Skin epidermis (tissue), 12 donors: ENCODE measurements at regions not wholly inside any gene's neighbourhood (a gene's known extent, or its start where the extent isn't known, plus 50 kb on each side); places are given as distances from the start of the nearest gene placed in this dataset.
"Not testable (repeated sequence)": the region's sequence is repeated elsewhere in the genome, so short reads cannot be mapped to it uniquely, and the experiment has no call there.

Source experiments
- H3K27ac ChIP-seq, 21 experiments: fragments of 200-600 bp; sonication (generic) in 11 of 21; one replicate each; pipeline ENCODE4 v1.5.0; 2020; ENCODE audit warnings: mild to moderate bottlenecking in 3 of 21, inconsistent platforms in 2 of 21, moderate library complexity in 2 of 21
- H3K4me3 ChIP-seq, 7 experiments: fragments of 200-600 bp; sonication (generic) in 2 of 7; one replicate each; pipeline ENCODE4 v1.5.0; 2020; ENCODE audit warnings: inconsistent platforms in 2 of 7, mild to moderate bottlenecking in 2 of 7, moderate library complexity in 1 of 7

DNA sequence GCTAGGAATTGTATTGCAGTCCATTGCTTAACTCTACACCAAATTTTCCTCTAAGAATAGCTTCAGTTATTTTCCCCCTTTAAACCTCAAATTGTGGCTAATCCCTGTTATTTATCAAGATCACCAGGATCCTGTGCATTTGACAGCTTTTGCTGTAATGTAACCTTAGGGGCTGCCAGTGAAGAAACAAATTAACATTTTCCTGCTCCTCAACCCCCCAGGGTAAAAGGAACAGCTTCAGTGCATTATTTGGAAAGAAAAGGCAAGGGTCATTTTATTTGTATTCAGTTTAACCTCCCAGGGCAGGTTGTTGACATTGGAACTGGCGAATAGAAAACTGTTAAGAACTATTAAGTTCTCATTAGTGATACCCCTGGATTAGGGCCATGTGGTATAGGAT, 57.0 kb downstream of the PCDH20 start:
- H3K4me3 ChIP-seq = no peak overlapping the region

DNA sequence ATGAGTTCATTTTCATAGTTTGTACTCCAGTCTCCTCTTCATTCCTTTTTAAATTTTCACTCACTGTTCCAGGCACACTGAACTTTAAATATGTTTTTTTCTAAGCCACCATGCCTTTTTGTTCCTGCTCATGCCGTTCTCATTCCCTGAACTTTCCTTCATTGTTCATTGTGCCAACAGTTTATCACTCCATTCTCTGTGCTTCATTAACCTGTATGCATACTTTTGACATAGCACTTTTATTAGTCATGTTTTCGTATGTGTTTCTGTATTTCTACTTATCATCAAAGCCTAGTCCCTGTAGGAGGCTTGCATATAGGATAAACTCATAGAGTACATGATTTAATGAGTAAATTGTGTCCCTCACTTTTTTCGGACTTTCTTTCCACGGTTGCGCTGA, 65.3 kb downstream of the PCDH20 start:
- Histone ChIP-seq H3K27ac (no peak overlapping the region), H3K4me3 (no peak overlapping the region)

More for the DNA sequence above, 57.0 kb downstream of the PCDH20 start:
- no peak overlapping the region for H3K27ac ChIP-seq

DNA sequence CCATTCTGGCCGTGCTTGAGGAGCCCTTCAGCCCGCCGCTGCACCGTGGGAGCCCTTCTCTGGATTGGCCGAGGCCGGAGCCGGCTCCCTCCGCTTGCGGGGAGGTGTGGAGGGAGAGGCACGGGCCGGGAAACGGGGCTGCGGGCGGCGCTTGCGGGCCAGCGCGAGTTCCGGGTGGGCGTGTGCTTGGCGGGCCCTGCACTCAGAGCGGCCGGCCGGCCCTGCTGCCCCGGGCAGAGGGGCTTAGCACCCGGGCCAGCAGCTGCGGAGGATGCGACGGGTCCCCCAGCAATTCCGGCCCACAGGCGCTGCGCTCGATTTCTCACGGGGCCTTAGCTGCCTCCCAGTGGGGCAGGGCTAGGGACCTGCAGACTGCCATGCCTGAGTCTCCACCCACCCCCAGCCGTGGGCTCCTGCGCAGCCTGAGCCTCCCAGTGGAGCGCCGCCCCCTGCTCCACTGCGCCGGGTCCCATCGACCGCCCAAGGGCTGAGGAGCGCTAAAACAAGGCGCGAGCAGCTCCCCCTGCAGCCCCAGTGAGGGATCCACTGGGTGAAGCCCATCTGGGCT, 76.5 kb downstream of the PCDH20 start:
- Histone ChIP-seq H3K4me3 (no peak overlapping the region), H3K27ac (no peak overlapping the region)

DNA sequence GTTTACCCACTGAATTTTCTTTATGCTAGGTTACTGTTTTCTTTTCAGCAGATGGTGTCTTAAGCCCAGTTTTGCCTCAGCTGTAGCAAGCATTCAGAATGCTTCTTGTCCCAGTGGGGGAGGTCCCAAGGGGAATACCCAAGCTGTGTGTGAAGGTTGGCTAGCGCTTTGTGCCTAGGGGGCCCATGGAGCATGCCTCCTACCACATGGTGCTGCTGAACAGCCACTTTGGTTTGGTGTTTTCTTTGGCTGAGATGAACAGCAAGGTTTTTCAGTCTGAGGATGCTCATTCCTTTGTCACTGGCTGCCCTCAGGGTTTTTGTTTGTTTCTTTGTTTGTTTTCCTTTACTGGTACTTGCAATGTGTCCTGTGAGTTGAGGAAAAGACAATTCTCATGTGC, 99.0 kb downstream of the PCDH20 start:
- no peak overlapping the region for H3K4me3 ChIP-seq

DNA sequence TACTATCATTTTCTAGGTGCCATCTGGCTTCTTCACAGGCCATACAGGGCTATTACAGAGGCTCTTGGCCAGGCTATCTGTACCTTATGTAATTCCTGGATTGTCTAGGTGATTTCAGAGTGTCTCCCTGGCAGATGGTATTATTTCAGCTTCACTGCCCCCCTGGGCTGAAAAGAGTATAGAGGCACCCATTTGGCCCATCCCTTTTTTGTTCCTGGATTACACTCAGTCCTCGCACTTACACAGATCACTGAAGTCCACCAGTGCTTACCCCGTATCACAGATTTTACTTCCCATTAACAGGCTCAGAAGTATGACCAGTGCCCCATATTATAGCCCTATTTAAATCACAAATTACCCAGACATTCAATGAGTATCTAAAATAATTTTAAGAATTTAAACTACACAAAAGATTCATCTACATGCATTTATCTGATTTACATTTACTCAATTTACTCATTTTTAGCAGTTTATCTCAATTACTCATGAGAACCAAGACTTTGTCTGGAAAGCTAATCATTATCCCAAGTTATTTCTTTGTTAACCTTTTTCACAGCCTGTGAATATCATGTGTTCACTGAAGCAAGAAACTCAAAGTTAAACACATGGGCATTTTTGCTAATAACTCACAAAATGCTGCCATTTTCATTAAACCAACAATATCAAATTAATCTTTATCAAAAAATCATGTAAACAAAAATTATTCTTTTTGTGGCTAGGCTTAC, 121.0 kb downstream of the PCDH20 start:
- no peak overlapping the region for H3K27ac ChIP-seq
- H3K4me3 ChIP-seq = no peak overlapping the region

More for the DNA sequence above, 99.0 kb downstream of the PCDH20 start:
- no peak overlapping the region for H3K27ac ChIP-seq

DNA sequence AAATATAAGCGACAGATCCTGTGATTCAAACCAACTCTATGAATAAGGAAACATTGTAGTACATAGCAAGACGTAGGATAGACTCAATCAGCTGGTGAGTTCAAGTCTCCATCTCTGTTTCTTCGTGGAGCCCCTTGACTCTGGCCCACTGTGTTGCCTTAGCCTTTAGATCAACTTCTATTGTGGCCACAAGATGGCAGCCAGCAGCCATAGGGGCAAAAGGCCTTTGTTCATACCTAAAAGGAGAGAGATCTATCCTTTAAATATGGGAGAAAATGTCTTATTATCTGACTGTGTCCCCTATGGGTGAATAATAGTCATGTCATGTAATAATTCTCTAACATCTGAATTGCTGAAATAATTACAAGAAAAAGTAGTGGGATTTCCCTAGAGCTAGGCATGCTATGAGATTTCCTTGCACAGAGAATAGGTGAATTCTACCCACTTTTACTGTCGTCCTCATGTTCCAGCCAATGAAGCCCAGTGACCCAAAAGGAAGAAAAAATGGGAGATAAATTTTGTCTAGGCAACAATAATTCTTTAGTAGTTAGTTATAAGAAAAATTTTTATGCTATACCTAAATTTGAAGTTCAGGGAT, 129.4 kb downstream of the PCDH20 start:
- Histone ChIP-seq H3K27ac (no peak overlapping the region), H3K4me3 (no peak overlapping the region)

DNA sequence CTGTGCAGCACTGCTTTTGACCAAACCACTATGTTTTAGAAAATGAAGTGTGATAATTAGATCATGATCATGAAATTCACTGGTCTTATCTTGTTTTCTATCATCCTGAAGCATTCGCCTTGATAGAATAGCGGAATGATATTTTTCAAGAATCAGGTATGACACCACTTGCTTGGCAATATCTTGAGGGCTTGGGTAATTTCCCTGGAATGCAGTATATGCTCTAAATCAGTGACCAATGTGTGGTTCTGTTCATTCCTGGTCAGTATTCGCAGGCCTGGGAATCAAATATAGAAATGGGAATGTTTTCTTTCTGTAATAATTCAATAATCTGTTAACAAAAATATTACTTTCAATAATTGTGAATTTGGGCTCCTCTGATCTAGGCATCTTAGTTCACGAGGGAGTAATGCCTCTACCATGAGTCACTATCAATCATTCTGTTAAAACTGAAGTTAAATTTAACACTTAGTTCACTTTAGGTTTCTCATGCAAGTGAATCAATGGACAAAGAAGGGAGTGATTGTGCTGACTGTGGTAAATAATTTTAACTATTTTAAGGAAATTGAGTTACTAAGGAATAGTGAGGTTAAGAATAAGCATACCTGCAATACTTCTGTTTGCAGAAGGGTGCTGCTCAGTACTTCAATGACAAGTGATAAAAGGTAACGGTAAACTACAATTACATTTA, 137.9 kb downstream of the PCDH20 start:
- no peak overlapping the region for H3K27ac ChIP-seq
- H3K4me3 ChIP-seq = no peak overlapping the region

DNA sequence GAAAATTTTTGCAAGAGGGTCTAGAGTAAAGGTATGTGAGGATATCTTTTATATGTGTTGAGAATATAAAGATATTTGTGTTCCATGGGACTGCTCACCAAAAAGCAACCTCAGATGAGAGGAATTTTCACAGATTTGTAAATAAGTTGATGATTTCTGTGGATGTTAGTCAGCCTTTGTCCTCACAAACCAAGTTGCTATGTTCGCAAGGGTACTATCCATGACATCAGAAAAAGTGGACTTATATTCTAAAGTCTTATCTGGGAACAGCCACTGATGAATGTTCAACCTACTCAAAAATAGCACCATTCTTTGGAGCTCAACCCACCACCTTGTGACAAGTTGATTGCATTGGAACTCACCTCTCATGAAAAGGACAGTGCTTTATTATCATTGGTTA, 138.6 kb downstream of the PCDH20 start:
- Histone ChIP-seq H3K27ac (no peak overlapping the region), H3K4me3 (no peak overlapping the region)

DNA sequence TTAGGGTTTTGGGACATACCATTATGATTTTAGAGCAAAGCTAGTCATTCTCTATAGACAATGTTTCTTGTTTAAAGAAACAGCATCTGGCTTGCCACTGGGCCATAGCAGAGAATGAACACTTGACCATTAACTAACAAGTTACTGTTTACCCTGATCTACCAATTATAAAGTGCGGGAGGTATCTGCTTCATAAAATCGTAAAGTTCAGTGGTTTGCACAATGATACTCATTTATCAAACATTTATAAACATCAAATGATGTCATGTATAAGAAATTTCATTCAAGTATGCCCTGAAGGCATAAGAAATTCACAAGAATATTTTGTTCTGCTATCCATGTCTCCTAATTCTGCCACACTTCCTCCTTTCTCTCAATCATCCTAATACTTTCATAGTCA, 139.2 kb downstream of the PCDH20 start:
- Histone ChIP-seq H3K4me3 (no peak overlapping the region), H3K27ac (no peak overlapping the region)

DNA sequence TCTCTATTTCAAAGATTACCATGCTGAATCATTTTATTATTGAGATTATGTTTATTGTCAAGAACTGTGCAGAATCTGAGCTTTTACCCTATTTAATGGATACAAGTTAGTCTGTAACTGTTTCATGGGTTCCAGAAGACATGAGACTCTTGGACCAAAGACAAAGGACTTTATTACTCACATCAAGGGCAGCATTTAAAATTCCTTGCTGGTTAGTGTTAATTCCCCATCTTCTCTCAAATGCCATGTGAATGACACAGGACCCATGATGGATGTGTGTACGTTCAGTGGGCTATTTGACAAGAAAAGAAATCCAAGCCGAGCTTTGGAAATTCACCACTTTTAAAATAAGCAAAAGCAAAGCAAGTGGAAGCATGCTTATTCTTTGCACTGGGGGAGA, 139.9 kb downstream of the PCDH20 start:
- no peak overlapping the region for H3K27ac ChIP-seq

DNA sequence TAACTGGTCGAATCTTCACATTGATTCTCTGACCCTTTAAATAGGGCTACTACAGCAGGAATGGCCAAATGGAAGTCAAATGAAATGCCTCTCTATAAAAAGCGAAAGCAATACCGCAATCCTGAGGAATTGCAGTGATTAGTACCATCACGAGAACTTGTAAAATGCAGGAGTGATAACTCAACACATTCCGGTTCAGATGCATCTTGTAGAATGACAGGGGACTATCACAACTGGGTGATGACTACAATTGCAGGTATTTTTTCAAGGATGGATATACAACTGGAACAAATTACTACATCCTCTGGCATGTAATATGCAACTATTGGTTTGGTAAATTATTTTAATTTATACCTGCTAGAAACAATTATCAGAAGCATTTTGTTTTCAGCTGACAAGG, 140.4 kb downstream of the PCDH20 start:
- H3K4me3 ChIP-seq = no peak overlapping the region

More for the DNA sequence above, 139.9 kb downstream of the PCDH20 start:
- no peak overlapping the region for H3K4me3 ChIP-seq

DNA sequence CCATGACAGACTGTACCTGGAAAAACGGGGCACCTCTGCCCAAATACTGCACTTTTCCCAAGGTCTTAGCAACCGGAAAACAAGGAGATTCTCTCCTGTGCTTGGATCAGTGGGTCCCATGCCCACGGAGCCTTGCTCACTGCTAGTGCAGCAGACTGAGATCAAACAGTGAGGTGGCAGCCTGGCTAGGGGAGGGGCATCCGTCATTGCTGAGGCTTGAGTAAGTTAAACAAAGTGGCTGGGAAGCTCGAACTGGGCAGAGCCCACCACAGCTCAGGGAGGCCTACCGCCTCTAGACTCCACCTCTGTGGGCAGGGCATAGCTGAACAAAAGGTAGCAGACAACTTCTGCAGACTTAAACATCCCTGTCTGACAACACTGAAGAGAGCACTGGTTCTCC, 148.8 kb downstream of the PCDH20 start:
- not testable (repeated sequence) for H3K4me3 ChIP-seq, H3K27ac ChIP-seq

More for the DNA sequence above, 140.4 kb downstream of the PCDH20 start:
- no peak overlapping the region for H3K27ac ChIP-seq

DNA sequence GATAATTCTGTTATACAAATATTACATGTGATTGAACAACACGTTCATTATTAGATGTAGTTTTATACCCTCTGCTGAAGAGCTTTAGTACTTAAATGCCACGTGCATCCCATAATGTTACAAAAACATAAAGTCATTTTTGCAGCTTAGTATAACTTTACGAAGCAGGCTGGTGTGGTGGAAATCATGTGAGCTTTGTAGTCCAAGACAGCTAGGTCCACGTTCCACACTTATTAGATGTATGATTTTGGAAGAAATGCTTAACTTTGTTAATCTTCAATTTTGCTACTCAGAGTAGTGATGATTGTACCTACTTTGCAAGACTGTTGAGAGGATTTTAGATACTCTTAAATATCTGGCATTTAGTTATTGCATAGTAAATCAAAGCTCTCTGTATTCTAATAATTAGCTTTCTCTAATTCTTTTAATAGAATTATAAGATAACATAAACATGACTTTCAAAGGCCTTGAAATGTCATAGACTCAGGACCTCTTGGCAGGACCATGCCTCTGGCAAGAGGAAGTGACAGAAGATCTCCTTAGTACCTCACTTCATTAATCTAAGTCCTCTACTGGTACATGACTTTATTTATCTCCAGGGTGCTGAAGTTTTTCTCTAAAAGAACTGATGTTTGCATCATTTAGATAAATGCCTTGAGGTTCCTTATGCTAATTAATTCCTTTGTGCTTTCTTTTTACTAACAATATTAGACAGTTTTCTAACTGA, 153.7 kb downstream of the PCDH20 start:
- Histone ChIP-seq H3K4me3 (no peak overlapping the region), H3K27ac (no peak overlapping the region)

DNA sequence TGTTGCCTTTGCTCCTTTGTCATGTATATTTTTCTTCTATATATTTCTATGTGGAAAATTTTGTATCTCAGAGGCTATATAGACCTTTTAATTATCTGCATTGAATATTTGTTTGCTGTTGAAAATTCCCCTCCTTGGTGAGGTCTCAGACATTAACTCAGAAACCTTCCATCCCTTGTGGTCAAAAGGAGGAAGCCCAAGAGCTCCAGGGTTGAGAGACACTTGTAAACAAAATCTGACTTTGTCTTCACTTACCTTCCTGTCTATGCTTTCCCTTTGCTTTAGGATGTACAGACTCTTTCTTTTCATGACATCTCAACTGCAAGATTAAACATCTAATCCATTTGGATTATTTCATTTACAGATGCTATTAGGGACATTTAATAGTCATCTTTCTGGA, 157.5 kb downstream of the PCDH20 start:
- Histone ChIP-seq H3K27ac (no peak overlapping the region), H3K4me3 (no peak overlapping the region)

DNA sequence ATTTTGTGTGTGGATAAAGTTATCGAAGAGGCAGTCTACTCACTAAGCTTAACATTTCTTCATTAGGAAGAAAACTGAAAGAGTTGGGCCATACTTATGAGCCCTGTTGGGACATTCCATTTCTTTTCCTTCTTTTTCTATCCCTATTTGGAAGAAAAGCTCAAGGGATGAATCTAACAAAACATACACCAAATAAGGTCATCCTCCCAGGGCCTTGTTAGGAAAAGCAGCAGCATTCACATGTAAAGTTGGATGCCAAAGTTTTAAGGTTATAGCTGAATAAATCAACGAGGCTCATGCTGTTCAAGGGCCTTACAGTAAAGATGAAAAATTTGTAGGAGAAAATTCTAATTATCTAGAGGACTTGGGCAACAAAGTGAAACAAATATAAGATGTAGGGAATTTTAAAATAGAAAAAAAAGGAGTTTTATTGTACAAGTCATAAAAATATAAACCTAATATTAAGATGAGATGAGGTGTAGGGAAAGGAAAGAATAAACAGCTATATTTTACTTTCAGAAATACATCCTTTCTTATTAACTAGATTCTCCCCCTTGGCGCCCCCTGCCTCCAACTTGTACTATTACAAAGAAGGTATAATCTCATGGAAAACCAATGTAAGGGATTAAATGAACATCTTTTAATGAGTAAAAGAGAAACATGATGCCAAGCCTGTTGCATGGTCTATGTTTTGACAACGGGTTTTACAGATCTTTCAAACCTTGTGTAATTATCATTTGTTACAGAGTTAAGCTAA, 160.4 kb downstream of the PCDH20 start:
- Histone ChIP-seq H3K4me3 (no peak overlapping the region), H3K27ac (no peak overlapping the region)

DNA sequence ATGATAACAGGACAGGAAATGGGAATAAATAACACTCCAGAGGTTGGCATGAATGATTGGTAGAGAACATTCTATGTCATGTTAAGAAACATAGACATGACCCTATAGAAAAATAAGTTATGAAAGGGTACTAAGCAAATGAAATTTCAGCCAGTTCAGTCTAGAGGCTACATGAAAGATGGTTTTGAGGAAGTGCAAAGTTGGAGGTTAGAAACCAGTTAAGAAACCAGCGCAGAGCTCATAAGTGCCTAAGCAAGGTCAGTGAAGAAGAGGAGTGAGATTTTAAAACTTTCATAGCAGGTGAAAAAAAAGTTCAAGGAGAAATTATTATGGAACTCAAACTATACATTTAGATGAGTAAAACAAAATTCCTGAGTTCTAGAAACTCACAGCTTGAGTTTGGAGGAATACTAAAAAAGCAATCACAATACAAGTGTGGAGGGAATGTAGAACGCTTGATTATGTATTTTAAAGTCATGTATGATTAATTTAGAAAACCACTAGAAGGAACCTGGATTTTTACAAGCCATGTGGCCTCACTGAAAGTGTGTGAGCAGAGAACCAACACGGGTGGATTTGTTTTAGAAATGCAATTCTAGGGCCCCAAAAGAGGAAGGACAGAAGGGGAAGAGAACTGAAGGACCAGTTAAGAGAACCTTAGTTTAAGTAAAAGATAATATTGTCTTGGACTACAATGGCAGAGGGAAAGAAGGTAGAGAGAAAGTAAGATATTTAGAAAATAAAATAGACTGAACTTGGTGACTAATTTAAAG, 162.4 kb downstream of the PCDH20 start:
- Histone ChIP-seq H3K27ac (no peak overlapping the region), H3K4me3 (no peak overlapping the region)

DNA sequence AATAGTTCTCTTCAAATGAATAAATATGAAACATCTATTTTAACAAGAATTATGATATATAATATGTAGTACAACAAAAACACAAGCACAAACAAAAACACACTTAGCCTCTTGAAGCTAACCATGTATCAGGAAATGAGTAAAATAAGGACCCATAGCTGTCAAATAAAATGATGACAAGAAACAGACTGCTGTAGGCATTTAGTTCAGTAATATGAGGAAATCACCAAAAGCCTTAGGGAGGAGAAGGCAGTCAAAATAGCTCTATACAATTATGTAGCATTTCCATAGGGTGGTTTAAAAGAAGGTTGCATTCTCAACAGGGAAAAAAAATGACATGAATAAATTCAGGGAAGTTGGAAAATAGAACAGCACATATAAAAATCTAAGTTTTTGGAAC, 163.4 kb downstream of the PCDH20 start:
- H3K4me3 ChIP-seq = no peak overlapping the region
- no peak overlapping the region for H3K27ac ChIP-seq

DNA sequence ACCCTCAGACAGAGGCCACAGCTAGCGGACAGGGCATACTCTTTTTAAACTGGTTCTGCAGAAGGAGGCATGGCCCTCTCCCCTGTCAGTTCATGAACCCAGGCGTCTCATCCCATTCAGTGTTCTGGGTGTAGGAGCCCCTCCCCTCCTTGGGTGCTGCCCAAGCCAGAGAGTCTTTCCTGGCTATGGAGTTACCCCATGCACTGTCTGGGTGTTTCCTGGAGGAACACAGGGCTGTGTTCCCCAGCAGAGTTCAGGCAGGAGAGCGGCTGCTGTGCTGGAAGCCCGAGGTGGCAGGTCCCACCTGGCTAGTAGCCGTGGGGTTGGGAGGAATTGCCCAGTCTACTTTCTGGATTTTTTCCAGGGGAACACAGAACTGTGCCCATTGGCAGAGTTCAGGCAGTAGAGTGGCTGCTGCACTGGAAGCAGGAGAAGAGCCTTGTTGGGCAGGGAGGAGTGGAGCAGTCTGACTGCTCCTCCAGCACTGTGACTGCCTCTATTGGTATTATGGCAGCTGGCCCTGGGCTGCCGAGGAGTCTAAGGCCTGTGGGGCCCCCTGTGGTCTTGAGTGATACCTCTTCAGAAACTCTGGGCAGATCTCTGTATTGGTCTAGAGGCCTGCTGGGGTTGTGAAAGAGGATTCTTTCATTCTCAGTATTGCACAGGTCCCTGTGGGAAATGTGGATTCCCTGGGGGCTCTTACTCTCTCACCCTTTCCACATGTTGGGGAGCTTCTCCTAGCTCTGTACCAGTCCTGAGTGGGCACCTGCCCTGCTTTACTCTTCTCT, 168.3 kb downstream of the PCDH20 start:
- H3K27ac ChIP-seq = no peak overlapping the region

More for the DNA sequence above, 168.3 kb downstream of the PCDH20 start:
- H3K4me3 ChIP-seq = no peak overlapping the region
